ENCODE measurements at regions not wholly inside any gene's neighbourhood (a gene's known extent, or its start where the extent isn't known, plus 50 kb on each side); places are given as distances from the start of the nearest gene placed in this dataset.

GRCh38 chr13:47303626-47304025, 406.8 kb upstream of the HTR2A start:
- TF ChIP-seq TRIM24 (CRISPR knock-in tag; IDR thresholded peaks at IDR 0.05), result no peak
- no peak for TF ChIP-seq ZSCAN29 (CRISPR knock-in tag; conservative IDR thresholded peaks at IDR 0.05)
- no peak for TF ChIP-seq MYPOP (CRISPR knock-in tag; IDR thresholded peaks at IDR 0.05)
- TF ChIP-seq PREB (CRISPR knock-in tag; IDR thresholded peaks at IDR 0.05), result no peak

All from HepG2 (cell line).